GM23338 (cell line): ENCODE measurements at regions not wholly inside any gene's neighbourhood (a gene's known extent, or its start where the extent isn't known, plus 50 kb on each side); places are given as distances from the start of the nearest gene placed in this dataset.

Source experiments
- ATAC-seq: fragments of 200-7000 bp; cut with Tn5 transposase; 3 replicates; pipeline ENCODE4 v1.9.1; 2020
- DNase-seq: peaks from one replicate; pipeline ENCODE4 v3.0.0-alpha.2; 2015; ENCODE audit warnings: low spot score
- H2AFZ ChIP-seq: fragments of 200-600 bp; sonication (generic); 2 replicates; pipeline ENCODE4 v1.8.0; 2016; ENCODE audit warnings: antibody characterized with exemption, mild to moderate bottlenecking, moderate library complexity
- H3F3A ChIP-seq: fragments of 200-600 bp; sonication (generic); replicated peaks from 2 replicates; pipeline ENCODE4 v1.8.0; 2017; ENCODE audit warnings: antibody characterized with exemption, mixed run types, low read depth
- H3K27ac ChIP-seq: fragments of 200-600 bp; sonication (generic); 2 replicates; pipeline ENCODE4 v1.6.1; 2016; ENCODE audit warnings: low read depth
- H3K27me3 ChIP-seq: fragments of 200-600 bp; sonication (generic); 2 replicates; pipeline ENCODE4 v1.8.0; 2016; ENCODE audit warnings: mild to moderate bottlenecking, mixed run types, moderate library complexity; ENCODE audit not compliant: insufficient read depth
- H3K36me3 ChIP-seq: fragments of 200-600 bp; sonication (generic); 2 replicates; pipeline ENCODE4 v1.8.0; 2016; ENCODE audit warnings: mild to moderate bottlenecking; ENCODE audit not compliant: insufficient read depth
- H3K4me1 ChIP-seq: fragments of 200-600 bp; sonication (generic); 2 replicates; pipeline ENCODE4 v1.8.0; 2016; ENCODE audit warnings: mild to moderate bottlenecking, moderate library complexity; ENCODE audit not compliant: insufficient read depth
- H3K4me2 ChIP-seq: fragments of 200-600 bp; sonication (generic); 2 replicates; pipeline ENCODE4 v1.7.1; 2017; ENCODE audit warnings: mixed run types
- H3K4me3 ChIP-seq: fragments of 200-600 bp; sonication (generic); 2 replicates; pipeline ENCODE4 v1.6.1; 2016; ENCODE audit warnings: mixed run types
- H3K79me2 ChIP-seq: fragments of 200-600 bp; sonication (generic); replicated peaks from 2 replicates; pipeline ENCODE4 v1.8.0; 2017; ENCODE audit warnings: mild to moderate bottlenecking; ENCODE audit not compliant: insufficient read depth
- H3K9me2 ChIP-seq: fragments of 200-600 bp; sonication (generic); 2 replicates; pipeline ENCODE4 v1.8.0; 2017; ENCODE audit not compliant: insufficient read depth
- H4K20me1 ChIP-seq: fragments of 200-600 bp; sonication (generic); replicated peaks from 2 replicates; pipeline ENCODE4 v1.8.0; 2017; ENCODE audit warnings: mild to moderate bottlenecking; ENCODE audit not compliant: insufficient read depth
- H3K27ac Mint-ChIP-seq: 2 replicates; pipeline ENCODE4 v1.8.0; 2020; ENCODE audit warnings: inconsistent platforms, mild to moderate bottlenecking, moderate library complexity, mixed read lengths
- H3K27me3 Mint-ChIP-seq: 3 replicates; pipeline ENCODE4 v1.8.0; 2022; ENCODE audit warnings: low read depth, mild to moderate bottlenecking, moderate library complexity, mixed read lengths, inconsistent platforms; ENCODE audit not compliant: insufficient read depth, poor library complexity
- H3K36me3 Mint-ChIP-seq: 3 replicates; pipeline ENCODE4 v1.8.0; 2021; ENCODE audit warnings: low read depth, mild to moderate bottlenecking, inconsistent platforms, moderate library complexity, mixed read lengths
- H3K4me1 Mint-ChIP-seq: 3 replicates; pipeline ENCODE4 v1.8.0; 2020; ENCODE audit warnings: mild to moderate bottlenecking, inconsistent platforms, mixed read lengths
- H3K4me3 Mint-ChIP-seq: 3 replicates; pipeline ENCODE4 v1.8.0; 2021; ENCODE audit warnings: moderate library complexity, mild to moderate bottlenecking, inconsistent platforms, mixed read lengths
- H3K9me3 Mint-ChIP-seq: 3 replicates; pipeline ENCODE4 v1.8.0; 2020; ENCODE audit warnings: moderate library complexity, mild to moderate bottlenecking, inconsistent platforms, mixed read lengths
- CTCF ChIP-seq, 2 experiments: fragments of 200-600 bp in 1 of 2; sonication (generic) in 1 of 2; conservative IDR thresholded peaks; 2 replicates each; pipeline versions ENCODE4 v1.5.1 to v1.6.1; 2016 to 2017; ENCODE audit warnings: antibody characterized with exemption in 2 of 2, low read depth in 2 of 2, mild to moderate bottlenecking in 2 of 2, moderate library complexity in 1 of 2
- ETS1 ChIP-seq: IDR thresholded peaks from 2 replicates; pipeline ENCODE4 v1.6.1; 2016; ENCODE audit warnings: antibody characterized with exemption
- EZH2 ChIP-seq: fragments of 200-600 bp; sonication (generic); IDR thresholded peaks from one replicate; pipeline ENCODE4 v1.8.0; 2017; ENCODE audit warnings: antibody characterized with exemption, mild to moderate bottlenecking, low read depth; ENCODE audit not compliant: unreplicated experiment
- EZH2phosphoT487 ChIP-seq: fragments of 200-600 bp; sonication (generic); IDR thresholded peaks from one replicate; pipeline ENCODE4 v1.8.1; 2018; ENCODE audit warnings: antibody characterized with exemption; ENCODE audit not compliant: unreplicated experiment
- JUNB ChIP-seq: IDR thresholded peaks from one replicate; pipeline ENCODE4 v1.6.1; 2016; ENCODE audit warnings: antibody characterized with exemption; ENCODE audit not compliant: unreplicated experiment
- POLR2AphosphoS5 ChIP-seq: IDR thresholded peaks from 2 replicates; pipeline ENCODE4 v1.6.1; 2016; ENCODE audit warnings: antibody characterized with exemption, low read depth
- STAT1 ChIP-seq: IDR thresholded peaks from one replicate; pipeline ENCODE4 v1.6.1; 2016; ENCODE audit warnings: antibody characterized with exemption; ENCODE audit not compliant: unreplicated experiment
- ZNF114 ChIP-seq: fragments of 250-450 bp; sonication (Bioruptor Pico); IDR thresholded peaks from 2 replicates; pipeline ENCODE4 v1.5.0; 2020; ENCODE audit warnings: mild to moderate bottlenecking, moderate library complexity
- ZNF331 ChIP-seq: fragments of 250-450 bp; sonication (Bioruptor Pico); IDR thresholded peaks from 2 replicates; pipeline ENCODE4 v1.5.0; 2020; ENCODE audit warnings: low read depth, mild to moderate bottlenecking, moderate library complexity
- ZNF462 ChIP-seq: fragments of 250-450 bp; sonication (Bioruptor Pico); IDR thresholded peaks from 2 replicates; pipeline ENCODE4 v1.5.0; 2020; ENCODE audit warnings: mild to moderate bottlenecking, moderate library complexity

GRCh38 chr12:62163368-62163767 is 96.8 kb upstream of the USP15 start:
- Histone ChIP-seq H3K4me1 (no peaks in the 10 kb centered on the region), H3K4me2 (no peak overlapping the region), H3K36me3 (no peaks in the 10 kb centered on the region), H3K9me2 (no peaks in the 10 kb centered on the region), H3F3A (no peaks in the 10 kb centered on the region), H3K79me2 (no peaks in the 10 kb centered on the region), H4K20me1 (no peaks in the 10 kb centered on the region), H3K27me3 (no peaks in the 10 kb centered on the region), H3K4me3 (no peak overlapping the region), H3K27ac (no peak overlapping the region), H2AFZ (peak overlapping the region; percentile 39; the same call in 1 of the 2 replicates)
- peaks cover 5% of the 10 kb centered on the region; the same call in 1 of the 3 replicates for H3K4me1 Mint-ChIP-seq
- DNase-seq (no peak), ATAC-seq (no peak)
- no peaks in the 10 kb centered on the region for H3K36me3 Mint-ChIP-seq
- H3K27me3 Mint-ChIP-seq = no peaks in the 10 kb centered on the region
- H3K27ac Mint-ChIP-seq = peak overlapping the region; percentile 37; the same call in 1 of the 2 replicates
- H3K4me3 Mint-ChIP-seq = no peak overlapping the region
- TF ChIP-seq ETS1 = no peak
- TF ChIP-seq CTCF (conservative IDR thresholded peaks at IDR 0.05; ENCODE audit: low read depth in 2 of 2) = no peak
- no peak for TF ChIP-seq EZH2phosphoT487
- H3K9me3 Mint-ChIP-seq = no peaks in the 10 kb centered on the region

GRCh38 chr12:62164036-62164435 is 96.2 kb upstream of the USP15 start:
- no peak for ATAC-seq
- Histone ChIP-seq H3K4me3 (no peak overlapping the region), H3F3A (no peaks in the 10 kb centered on the region), H3K79me2 (no peaks in the 10 kb centered on the region), H3K4me1 (no peaks in the 10 kb centered on the region), H3K4me2 (no peak overlapping the region), H3K9me2 (no peaks in the 10 kb centered on the region), H3K27ac (no peak overlapping the region), H2AFZ (no peak overlapping the region), H4K20me1 (no peaks in the 10 kb centered on the region), H3K36me3 (no peaks in the 10 kb centered on the region), H3K27me3 (no peaks in the 10 kb centered on the region)
- H3K9me3 Mint-ChIP-seq = no peaks in the 10 kb centered on the region
- no peak overlapping the region for H3K4me3 Mint-ChIP-seq
- no peak overlapping the region for H3K27ac Mint-ChIP-seq
- no peaks in the 10 kb centered on the region for H3K36me3 Mint-ChIP-seq
- TF ChIP-seq POLR2AphosphoS5 (no peak), ZNF462 (CRISPR knock-in tag) (no peak), ZNF114 (CRISPR knock-in tag) (no peak), EZH2 (no peak), STAT1 (no peak), ZNF331 (CRISPR knock-in tag) (no peak), JUNB (no peak), EZH2phosphoT487 (no peak)
- no peak for DNase-seq
- H3K27me3 Mint-ChIP-seq = no peaks in the 10 kb centered on the region
- H3K4me1 Mint-ChIP-seq = peaks cover 5% of the 10 kb centered on the region; the same call in 1 of the 3 replicates
